Spleen (tissue), 7 donors: ENCODE measurements at regions not wholly inside any gene's neighbourhood (a gene's known extent, or its start where the extent isn't known, plus 50 kb on each side); places are given as distances from the start of the nearest gene placed in this dataset.

Experiments used
- CTCF ChIP-seq, 11 experiments: fragments of 200-600 bp in 7 of 11; fragments of 450-650 bp in 4 of 11; sonication (generic) in 4 of 11; IDR thresholded peaks in 8 of 11; conservative IDR thresholded peaks in 3 of 11; 1 replicate in 7 of 11; 2 replicates in 4 of 11; pipeline versions ENCODE4 v1.4.0 to v1.8.0; 2016 to 2021; ENCODE audit warnings: antibody characterized with exemption in 11 of 11, inconsistent platforms in 4 of 11, mild to moderate bottlenecking in 1 of 11
- POLR2AphosphoS5 ChIP-seq, 3 donors: sonication (generic); formaldehyde crosslinking; IDR thresholded peaks; one replicate each; pipeline ENCODE4 v1.5.1; 2017; ENCODE audit warnings: antibody characterized with exemption in 3 of 3
- donor health status: DM: no; HTN: no; CAD: no; lungs with moderate emphysema.
- donor health status: DM: no; HTN: no; CAD: no.
- donor health status: DM: no; HTN: no; CAD: no.

DNA sequence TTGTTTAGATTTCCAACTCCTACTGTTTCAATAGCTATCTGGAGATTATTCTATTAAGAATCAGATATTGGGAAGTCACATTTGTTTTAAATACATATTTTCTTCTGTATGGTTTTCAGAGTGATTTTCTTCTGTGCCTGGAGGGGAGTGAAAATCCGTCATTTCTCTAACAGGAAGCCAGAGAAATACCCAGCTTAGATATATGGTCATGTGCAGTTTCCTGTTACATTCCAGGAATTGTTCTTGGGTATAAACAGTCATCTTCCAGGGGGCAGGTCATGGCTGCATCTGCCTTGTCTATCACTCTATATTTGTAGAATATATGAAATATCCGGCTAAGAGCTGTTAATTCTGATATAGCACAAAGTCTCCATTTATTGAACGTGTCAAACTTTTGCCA lies 77.5 kb upstream of the MIR17HG start:
- no peak for TF ChIP-seq CTCF (IDR thresholded peaks at IDR 0.05 in 8 of 11, conservative IDR thresholded peaks at IDR 0.05 in 3 of 11)
- TF ChIP-seq POLR2AphosphoS5 (IDR thresholded peaks at IDR 0.05) = no peak
